Transverse colon (tissue), 4 donors: ENCODE measurements at regions not wholly inside any gene's neighbourhood (a gene's known extent, or its start where the extent isn't known, plus 50 kb on each side); places are given as distances from the start of the nearest gene placed in this dataset.

Experiments used
- DNase-seq: peaks from one replicate; pipeline ENCODE4 v3.0.0-alpha.2; 2019
- H3K27ac ChIP-seq, 4 donors: fragments of 200-600 bp; sonication (generic); 2 replicates each; pipeline ENCODE4 v1.5.1; 2016 to 2018; ENCODE audit warnings: inconsistent platforms in 4 of 4
- H3K27me3 ChIP-seq: fragments of 200-600 bp; sonication (generic); 2 replicates; pipeline ENCODE4 v1.5.1; 2017; ENCODE audit warnings: inconsistent platforms
- H3K36me3 ChIP-seq, 4 donors: fragments of 200-600 bp; sonication (generic); 2 replicates each; pipeline ENCODE4 v1.5.1; 2017 to 2019; ENCODE audit warnings: inconsistent platforms in 4 of 4
- H3K4me1 ChIP-seq, 4 donors: fragments of 200-600 bp; sonication (generic); 2 replicates each; pipeline ENCODE4 v1.5.1; 2017 to 2020; ENCODE audit warnings: inconsistent platforms in 4 of 4
- H3K4me3 ChIP-seq, 4 donors: fragments of 200-600 bp; sonication (generic); 1 replicate in 1 of 4; 2 replicates in 3 of 4; pipeline versions ENCODE4 v1.5.1 to v1.6.1; 2017 to 2019; ENCODE audit warnings: inconsistent platforms in 4 of 4
- H3K9me3 ChIP-seq, 2 donors: fragments of 200-600 bp; sonication (generic); 2 replicates each; pipeline ENCODE4 v1.5.1; 2017 to 2019; ENCODE audit warnings: inconsistent platforms in 2 of 2
- EP300 ChIP-seq: sonication (generic); formaldehyde crosslinking; IDR thresholded peaks from one replicate; pipeline ENCODE4 v1.6.1; 2017; ENCODE audit warnings: antibody characterized with exemption, low read depth
- POLR2A ChIP-seq: fragments of 450-650 bp; IDR thresholded peaks from one replicate; pipeline ENCODE4 v1.6.1; 2016; ENCODE audit warnings: antibody characterized with exemption, mild to moderate bottlenecking, moderate library complexity
- POLR2AphosphoS5 ChIP-seq, 3 donors: sonication (generic); formaldehyde crosslinking; IDR thresholded peaks; one replicate each; pipeline ENCODE4 v1.6.1; 2016; ENCODE audit warnings: antibody characterized with exemption in 3 of 3
- WGBS, 2 donors: methylation state at CpG; one replicate each; pipeline ENCODE4 v1.1.5; 2018; ENCODE audit warnings: low coverage in 1 of 2; 5-methylcytosine and 5-hydroxymethylcytosine counted together
- in situ Hi-C, 4 donors: fragments of 200-750 bp; cut with MboI; loops; one replicate each; pipeline versions ENCODE4 v1.15.0 to v1.15.1; 2017; ENCODE audit warnings: low sequenced_read_pairs in 3 of 4, low pct_ligation_motif_present in 1 of 4, low pct_unique_long_range_greater_than_20kb in 1 of 4
- intact Hi-C: fragments of 100-400 bp; cut with DNase I; formaldehyde crosslinking; loops from one replicate; pipeline ENCODE4 v1.15.1; 2023; ENCODE audit warnings: low total_unique reads
- TF ChIP-seq, protein P1 (sequence below), 5 experiments: fragments of 200-600 bp in 3 of 5; fragments of 450-650 bp in 2 of 5; sonication (generic) in 3 of 5; IDR thresholded peaks; 1 replicate in 2 of 5; 2 replicates in 3 of 5; pipeline ENCODE4 v1.5.1; 2016 to 2017; ENCODE audit warnings: antibody characterized with exemption in 5 of 5, inconsistent platforms in 3 of 5, mild to moderate bottlenecking in 2 of 5, moderate library complexity in 1 of 5

DNA sequence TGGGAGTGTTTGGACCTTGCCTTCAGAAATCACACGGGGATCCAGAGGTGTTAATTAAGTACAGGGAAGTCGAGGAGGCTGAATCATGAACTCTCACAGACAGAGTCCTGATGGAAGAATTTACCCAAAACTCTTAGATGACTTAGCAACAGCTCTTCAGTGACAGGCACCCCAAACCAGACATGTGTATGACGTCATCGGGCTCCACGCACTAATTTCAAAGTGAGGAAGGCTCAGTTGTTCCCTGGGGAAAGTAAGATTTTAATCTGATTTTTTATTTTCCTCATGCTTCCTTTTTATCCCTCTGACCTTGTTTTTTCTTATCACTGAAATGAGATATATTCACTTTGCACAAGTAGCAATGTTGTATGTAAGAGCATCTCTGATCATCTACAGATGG is 1363.5 kb downstream of the AACS start:
- in situ Hi-C loops: no loop called here
- Histone ChIP-seq H3K36me3 (no peaks in the 10 kb centered on the region), H3K9me3 (no peaks in the 10 kb centered on the region), H3K27ac (no peak overlapping the region), H3K4me1 (no peaks in the 10 kb centered on the region), H3K4me3 (no peak overlapping the region), H3K27me3 (no peaks in the 10 kb centered on the region)
- intact Hi-C loops: no loop called here
- 81 to 92% methylated on average over 3 to 5 of the region's 5 CpGs for WGBS, 2 donors
- TF ChIP-seq, protein P1, sequence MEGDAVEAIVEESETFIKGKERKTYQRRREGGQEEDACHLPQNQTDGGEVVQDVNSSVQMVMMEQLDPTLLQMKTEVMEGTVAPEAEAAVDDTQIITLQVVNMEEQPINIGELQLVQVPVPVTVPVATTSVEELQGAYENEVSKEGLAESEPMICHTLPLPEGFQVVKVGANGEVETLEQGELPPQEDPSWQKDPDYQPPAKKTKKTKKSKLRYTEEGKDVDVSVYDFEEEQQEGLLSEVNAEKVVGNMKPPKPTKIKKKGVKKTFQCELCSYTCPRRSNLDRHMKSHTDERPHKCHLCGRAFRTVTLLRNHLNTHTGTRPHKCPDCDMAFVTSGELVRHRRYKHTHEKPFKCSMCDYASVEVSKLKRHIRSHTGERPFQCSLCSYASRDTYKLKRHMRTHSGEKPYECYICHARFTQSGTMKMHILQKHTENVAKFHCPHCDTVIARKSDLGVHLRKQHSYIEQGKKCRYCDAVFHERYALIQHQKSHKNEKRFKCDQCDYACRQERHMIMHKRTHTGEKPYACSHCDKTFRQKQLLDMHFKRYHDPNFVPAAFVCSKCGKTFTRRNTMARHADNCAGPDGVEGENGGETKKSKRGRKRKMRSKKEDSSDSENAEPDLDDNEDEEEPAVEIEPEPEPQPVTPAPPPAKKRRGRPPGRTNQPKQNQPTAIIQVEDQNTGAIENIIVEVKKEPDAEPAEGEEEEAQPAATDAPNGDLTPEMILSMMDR (IDR thresholded peaks at IDR 0.05): no peak
- no peak for TF ChIP-seq EP300
- no peak for TF ChIP-seq POLR2A
- no peak for TF ChIP-seq POLR2AphosphoS5 (IDR thresholded peaks at IDR 0.05)
- DNase-seq: no peak

DNA sequence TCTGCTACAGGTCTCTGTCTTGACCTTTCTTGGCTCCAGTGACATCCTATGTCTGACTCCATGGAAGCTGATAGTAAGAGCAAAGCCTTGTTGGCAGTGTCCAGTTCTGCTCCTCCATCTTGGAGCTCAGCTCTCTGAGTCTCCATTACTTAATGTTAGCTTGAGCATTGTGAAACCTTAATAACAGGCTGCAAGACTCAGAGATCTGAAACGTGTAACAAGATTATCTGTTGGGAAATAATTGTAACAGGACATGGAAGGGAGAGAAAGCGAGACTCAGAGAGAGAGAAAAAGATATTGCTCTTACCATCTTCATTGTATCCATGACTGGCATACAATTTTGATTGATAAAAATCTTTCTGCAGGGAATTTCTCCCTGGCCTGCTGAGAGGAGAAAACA is 1365.7 kb downstream of the AACS start:
- Histone ChIP-seq H3K36me3 (no peaks in the 10 kb centered on the region), H3K4me3 (no peak overlapping the region), H3K9me3 (no peaks in the 10 kb centered on the region), H3K4me1 (no peaks in the 10 kb centered on the region), H3K27me3 (no peaks in the 10 kb centered on the region), H3K27ac (no peak overlapping the region)
- no peak for DNase-seq
- intact Hi-C loops (no loop called here), in situ Hi-C loops (no loop called here)
- TF ChIP-seq POLR2AphosphoS5 (IDR thresholded peaks at IDR 0.05): no peak
- no peak for TF ChIP-seq POLR2A
- TF ChIP-seq EP300: no peak
- TF ChIP-seq, protein P1 (IDR thresholded peaks at IDR 0.05): no peak
- 48 to 83% methylated on average over 1 to 2 of the region's 2 CpGs for WGBS, 2 donors

DNA sequence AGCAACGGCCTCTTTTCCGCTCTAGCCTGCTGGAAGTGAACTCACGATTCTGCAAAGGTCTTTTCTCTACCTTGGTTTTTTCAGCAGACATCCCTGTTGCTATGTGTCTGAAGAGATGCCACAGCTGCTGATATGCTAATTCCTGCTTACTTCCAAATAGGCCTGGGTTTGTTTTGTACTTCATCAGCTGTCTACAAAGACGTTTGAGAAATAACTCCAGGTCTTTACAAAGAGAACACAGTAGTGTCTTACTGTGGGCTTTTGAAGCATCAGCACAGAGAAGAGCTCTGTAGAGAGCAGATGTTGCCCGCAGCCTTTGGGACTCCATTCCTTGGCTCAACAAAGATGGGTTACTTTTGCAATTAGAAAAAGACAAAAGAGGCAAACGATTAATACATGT is 1366.5 kb downstream of the AACS start:
- 70 to 74% methylated on average over 4 to 6 of the region's 6 CpGs for WGBS, 2 donors
- in situ Hi-C loops: no loop called here
- DNase-seq: no peak
- Histone ChIP-seq H3K27me3 (no peaks in the 10 kb centered on the region), H3K9me3 (no peaks in the 10 kb centered on the region), H3K4me3 (no peak overlapping the region), H3K4me1 (no peaks in the 10 kb centered on the region), H3K27ac (no peak overlapping the region), H3K36me3 (no peaks in the 10 kb centered on the region)
- intact Hi-C loops: no loop called here
- TF ChIP-seq POLR2A: no peak
- TF ChIP-seq, protein P1 (IDR thresholded peaks at IDR 0.05): no peak
- no peak for TF ChIP-seq POLR2AphosphoS5 (IDR thresholded peaks at IDR 0.05)
- no peak for TF ChIP-seq EP300

DNA sequence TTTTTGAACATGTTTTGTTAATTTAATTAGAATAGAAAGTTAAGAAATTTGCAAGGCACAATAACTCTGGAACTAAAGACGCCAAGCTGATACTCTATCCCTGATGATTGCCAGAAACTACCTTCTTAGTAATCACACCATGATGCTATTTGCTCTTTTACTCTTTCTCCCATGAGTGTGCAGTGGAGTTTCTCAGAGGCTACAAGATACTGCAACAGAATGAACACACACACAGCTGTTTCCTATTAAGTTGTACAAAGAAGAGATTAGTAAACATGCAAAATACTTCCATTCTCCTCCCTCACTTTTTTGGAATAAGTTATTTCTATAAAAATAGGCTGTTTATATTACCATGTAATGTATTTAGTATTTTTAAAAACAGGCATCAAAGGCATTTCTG is 1367.5 kb downstream of the AACS start:
- WGBS, 2 donors: 86 to 89% methylated on average over 1 of the region's 1 CpG

DNA sequence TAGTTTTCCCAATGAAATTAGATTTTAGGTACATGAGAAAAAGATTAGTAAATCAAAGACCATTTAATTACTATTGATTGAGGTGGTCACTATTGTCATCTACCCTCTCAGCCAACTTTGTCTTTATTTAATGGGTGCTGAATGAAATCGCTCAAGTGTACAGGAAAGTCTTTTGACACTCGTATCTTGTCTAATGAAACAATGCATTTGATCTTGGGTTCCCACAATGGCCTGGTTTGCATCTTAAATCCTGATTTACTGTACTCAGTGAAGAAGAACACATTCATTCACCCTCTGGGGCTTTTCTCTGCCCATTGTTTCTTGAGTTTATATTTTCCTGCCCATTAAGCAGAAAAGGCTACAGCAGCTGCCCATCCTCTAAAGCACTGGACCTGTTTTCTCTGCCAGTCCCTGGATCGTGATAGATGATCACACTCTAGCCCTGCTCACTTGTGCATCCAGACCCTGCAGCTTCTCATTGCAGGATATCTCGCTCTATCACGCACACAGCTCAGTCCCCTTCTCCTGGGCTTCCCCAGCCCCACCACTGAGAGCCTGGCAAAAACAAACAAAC is 1369.3 kb downstream of the AACS start:
- DNase-seq: no peak
- Histone ChIP-seq H3K27me3 (no peaks in the 10 kb centered on the region), H3K27ac (no peak overlapping the region), H3K36me3 (no peaks in the 10 kb centered on the region), H3K4me1 (no peaks in the 10 kb centered on the region), H3K4me3 (no peak overlapping the region), H3K9me3 (no peaks in the 10 kb centered on the region)
- WGBS, 2 donors: 79 to 87% methylated on average over 4 to 5 of the region's 5 CpGs
- intact Hi-C loops (no loop called here), in situ Hi-C loops (no loop called here)
- TF ChIP-seq EP300 (no peak), POLR2A (no peak), POLR2AphosphoS5 (IDR thresholded peaks at IDR 0.05) (no peak)
- TF ChIP-seq, protein P1 (IDR thresholded peaks at IDR 0.05): no peak

More for the DNA sequence above, 1367.5 kb downstream of the AACS start:
- no peaks in the 10 kb centered on the region for H3K36me3 ChIP-seq
- no peaks in the 10 kb centered on the region for H3K9me3 ChIP-seq
- no peak overlapping the region for H3K4me3 ChIP-seq
- no peaks in the 10 kb centered on the region for H3K4me1 ChIP-seq
- no peak for TF ChIP-seq POLR2A
- no peak for DNase-seq
- H3K27me3 ChIP-seq: no peaks in the 10 kb centered on the region
- H3K27ac ChIP-seq: no peak overlapping the region
- intact Hi-C loops: no loop called here
- in situ Hi-C loops: no loop called here
